PC-3 (cell line): ENCODE measurements at regions not wholly inside any gene's neighbourhood (a gene's known extent, or its start where the extent isn't known, plus 50 kb on each side); places are given as distances from the start of the nearest gene placed in this dataset.

Experiments
- ATAC-seq: fragments of 200-7000 bp; cut with Tn5 transposase; 2 replicates; pipeline ENCODE4 v1.9.1; 2020; ENCODE audit warnings: mild to moderate bottlenecking, moderate library complexity
- BruUV-seq: library from RNA; stranded (reverse); fragments of 400-500 nt; replicated peaks from 2 replicates; lab custom pipeline; 2021; lab: Mats Ljungman, UMichigan
- CTCF ChIA-PET: fragments of 300-600 bp; sonication (Branson Sonifier 250); formaldehyde crosslinking; loops from one replicate; lab custom pipeline; 2022; ENCODE audit warnings: antibody characterized with exemption; lab: Charles Lee
- POLR2A ChIA-PET: fragments of 300-600 bp; sonication (Branson Sonifier 250); formaldehyde crosslinking; loops from one replicate; lab custom pipeline; 2022; ENCODE audit warnings: antibody characterized with exemption; ENCODE audit not compliant: unreplicated experiment; lab: Charles Lee
- DNase-seq: peaks from one replicate; pipeline ENCODE4 v3.0.0-alpha.2; 2015
- H2AFZ ChIP-seq: fragments of 300-600 bp; sonication (generic); 2 replicates; pipeline ENCODE4 v1.6.0; 2016; ENCODE audit warnings: antibody characterized with exemption, low read length
- H3F3A ChIP-seq: fragments of 300-600 bp; sonication (generic); one replicate; pipeline ENCODE4 v1.6.0; 2017; ENCODE audit warnings: antibody characterized with exemption, low read length, control low read depth, mild to moderate bottlenecking; ENCODE audit not compliant: unreplicated experiment
- H3K27ac ChIP-seq: fragments of 300-600 bp; sonication (generic); 2 replicates; pipeline ENCODE4 v1.5.1; 2016; ENCODE audit warnings: mild to moderate bottlenecking, low read length
- H3K27me3 ChIP-seq: fragments of 300-600 bp; sonication (generic); 2 replicates; pipeline ENCODE4 v1.6.1; 2016; ENCODE audit warnings: low read length, mixed read lengths
- H3K36me3 ChIP-seq: fragments of 300-600 bp; sonication (generic); 2 replicates; pipeline ENCODE4 v1.6.1; 2016; ENCODE audit warnings: low read depth, mixed run types, low read length, mixed read lengths
- H3K4me1 ChIP-seq: fragments of 300-600 bp; sonication (generic); 2 replicates; pipeline ENCODE4 v1.5.1; 2016; ENCODE audit warnings: low read length; ENCODE audit not compliant: insufficient read depth
- H3K4me2 ChIP-seq: fragments of 300-600 bp; sonication (generic); 2 replicates; pipeline ENCODE4 v1.6.0; 2016; ENCODE audit warnings: low read length
- H3K4me3 ChIP-seq: fragments of 300-600 bp; sonication (generic); 2 replicates; pipeline ENCODE4 v1.5.1; 2016; ENCODE audit warnings: mild to moderate bottlenecking, low read length, mixed read lengths
- H3K79me2 ChIP-seq: fragments of 300-600 bp; sonication (generic); 2 replicates; pipeline ENCODE4 v1.6.1; 2017; ENCODE audit warnings: low read length, mixed read lengths
- H3K9ac ChIP-seq: fragments of 300-600 bp; sonication (generic); 2 replicates; pipeline ENCODE4 v1.6.0; 2016; ENCODE audit warnings: mild to moderate bottlenecking, low read length
- H3K9me2 ChIP-seq: fragments of 300-600 bp; sonication (generic); replicated peaks from 2 replicates; pipeline ENCODE4 v1.6.1; 2016; ENCODE audit warnings: mixed run types, low read length, mixed read lengths
- H3K9me3 ChIP-seq: fragments of 300-600 bp; sonication (generic); 2 replicates; pipeline ENCODE4 v1.6.1; 2016; ENCODE audit warnings: low read length, mixed read lengths
- H4K20me1 ChIP-seq: fragments of 300-600 bp; sonication (generic); 2 replicates; pipeline ENCODE4 v1.6.1; 2016; ENCODE audit warnings: low read length, mixed read lengths
- EZH2 ChIP-seq: fragments of 300-600 bp; sonication (generic); IDR thresholded peaks from one replicate; pipeline ENCODE4 v1.6.1; 2017; ENCODE audit warnings: antibody characterized with exemption, mild to moderate bottlenecking, low read length; ENCODE audit not compliant: unreplicated experiment
- EZH2phosphoT487 ChIP-seq: fragments of 300-600 bp; sonication (generic); IDR thresholded peaks from 2 replicates; pipeline ENCODE4 v1.6.1; 2018; ENCODE audit warnings: mild to moderate bottlenecking, antibody characterized with exemption, low read length, borderline replicate concordance
- intact Hi-C: fragments of 100-400 bp; cut with micrococcal nuclease; formaldehyde crosslinking; loops from 2 replicates; pipeline ENCODE4 v1.9.0; 2023
- TF ChIP-seq, protein P1 (sequence below): fragments of 300-600 bp; sonication (generic); conservative IDR thresholded peaks from 2 replicates; pipeline ENCODE4 v1.5.1; 2017; ENCODE audit warnings: antibody characterized with exemption, low read depth, mild to moderate bottlenecking, low read length

- H3K4me2 ChIP-seq, result no peak overlapping the region
- no peak overlapping the region for H3K9ac ChIP-seq
- H2AFZ ChIP-seq, result no peak overlapping the region
- H3K79me2 ChIP-seq, result no peaks in the 10 kb centered on the region
- H3K9me2 ChIP-seq, result no peaks in the 10 kb centered on the region
- ChIA-PET POLR2A (no interaction called here), CTCF (no interaction called here)
- no peaks in the 10 kb centered on the region for H3K36me3 ChIP-seq
- H3K27me3 ChIP-seq, result no peaks in the 10 kb centered on the region
- H4K20me1 ChIP-seq, result no peaks in the 10 kb centered on the region
- H3K4me3 ChIP-seq, result no peak overlapping the region
- no peak for ATAC-seq
- no peaks in the 10 kb centered on the region for H3K4me1 ChIP-seq
- no peaks in the 10 kb centered on the region for H3F3A ChIP-seq
- TF ChIP-seq, protein P1, sequence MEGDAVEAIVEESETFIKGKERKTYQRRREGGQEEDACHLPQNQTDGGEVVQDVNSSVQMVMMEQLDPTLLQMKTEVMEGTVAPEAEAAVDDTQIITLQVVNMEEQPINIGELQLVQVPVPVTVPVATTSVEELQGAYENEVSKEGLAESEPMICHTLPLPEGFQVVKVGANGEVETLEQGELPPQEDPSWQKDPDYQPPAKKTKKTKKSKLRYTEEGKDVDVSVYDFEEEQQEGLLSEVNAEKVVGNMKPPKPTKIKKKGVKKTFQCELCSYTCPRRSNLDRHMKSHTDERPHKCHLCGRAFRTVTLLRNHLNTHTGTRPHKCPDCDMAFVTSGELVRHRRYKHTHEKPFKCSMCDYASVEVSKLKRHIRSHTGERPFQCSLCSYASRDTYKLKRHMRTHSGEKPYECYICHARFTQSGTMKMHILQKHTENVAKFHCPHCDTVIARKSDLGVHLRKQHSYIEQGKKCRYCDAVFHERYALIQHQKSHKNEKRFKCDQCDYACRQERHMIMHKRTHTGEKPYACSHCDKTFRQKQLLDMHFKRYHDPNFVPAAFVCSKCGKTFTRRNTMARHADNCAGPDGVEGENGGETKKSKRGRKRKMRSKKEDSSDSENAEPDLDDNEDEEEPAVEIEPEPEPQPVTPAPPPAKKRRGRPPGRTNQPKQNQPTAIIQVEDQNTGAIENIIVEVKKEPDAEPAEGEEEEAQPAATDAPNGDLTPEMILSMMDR, result no peak
- TF ChIP-seq EZH2phosphoT487 (no peak), EZH2 (no peak)
- BruUV-seq, result no TSS peak
- H3K9me3 ChIP-seq, result no peaks in the 10 kb centered on the region
- H3K27ac ChIP-seq, result no peak overlapping the region
- no peak for DNase-seq
- intact Hi-C loops, result no loop called here
Measured at GRCh38 chr21:35416866-35417489, 367.9 kb upstream of the RUNX1 start.

DNA sequence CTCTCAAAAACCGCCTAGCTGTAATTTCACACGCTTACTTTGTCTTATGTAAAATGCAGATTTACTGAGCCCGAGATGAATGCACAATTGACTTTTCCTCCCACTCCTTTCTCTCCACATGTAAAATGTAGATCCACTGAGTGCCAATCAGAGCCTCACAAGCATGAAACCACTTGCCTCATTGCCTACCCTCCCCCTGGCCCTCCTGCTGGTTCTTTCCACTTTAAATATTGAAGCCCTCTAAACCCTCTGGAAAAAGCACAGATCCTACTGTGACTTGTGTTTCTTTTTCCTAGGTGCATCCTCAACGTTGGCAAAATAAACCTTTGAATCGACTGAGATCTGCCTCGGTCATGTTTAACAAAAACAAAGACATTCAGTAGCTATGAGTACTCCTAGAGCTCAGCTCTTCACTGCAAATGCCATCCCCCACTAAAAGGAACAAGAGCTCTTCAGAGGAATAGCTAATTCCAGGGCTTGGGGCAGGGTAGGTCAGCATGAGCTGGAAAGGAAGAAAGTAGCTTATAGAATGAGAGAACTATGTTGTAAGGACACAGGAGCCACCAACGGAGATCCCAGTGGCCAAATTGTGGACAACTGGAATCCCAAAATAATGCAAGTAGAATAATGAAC lies 365.5 kb upstream of the RUNX1 start:
- POLR2A ChIA-PET, result interaction anchor here (0.7 kb wide), 1 partner anchor 522 kb away, joined by 7 read pairs; no protein-coding TSS in a partner anchor
- Histone ChIP-seq H3K4me3 (no peak overlapping the region), H3K4me1 (no peaks in the 10 kb centered on the region), H2AFZ (no peak overlapping the region), H3K9me3 (no peaks in the 10 kb centered on the region), H3K36me3 (no peaks in the 10 kb centered on the region), H3K9me2 (no peaks in the 10 kb centered on the region), H3K9ac (no peak overlapping the region), H3K27me3 (no peaks in the 10 kb centered on the region), H3K79me2 (no peaks in the 10 kb centered on the region), H4K20me1 (no peaks in the 10 kb centered on the region), H3K4me2 (no peak overlapping the region), H3K27ac (no peak overlapping the region), H3F3A (no peaks in the 10 kb centered on the region)
- ATAC-seq (no peak), DNase-seq (no peak)
- TF ChIP-seq EZH2 (no peak), EZH2phosphoT487 (no peak)
- TF ChIP-seq, protein P1, result no peak
- intact Hi-C loops, result no loop called here
- BruUV-seq, result no TSS peak
- CTCF ChIA-PET, result no interaction called here

- Histone ChIP-seq H3K27ac (no peak overlapping the region), H3F3A (no peaks in the 10 kb centered on the region), H3K27me3 (no peaks in the 10 kb centered on the region), H3K4me3 (no peak overlapping the region), H3K79me2 (no peaks in the 10 kb centered on the region), H4K20me1 (no peaks in the 10 kb centered on the region), H3K9ac (no peak overlapping the region), H3K9me2 (no peaks in the 10 kb centered on the region), H3K9me3 (no peaks in the 10 kb centered on the region), H3K4me2 (no peak overlapping the region), H2AFZ (no peak overlapping the region), H3K36me3 (no peaks in the 10 kb centered on the region), H3K4me1 (no peaks in the 10 kb centered on the region)
- no peak for TF ChIP-seq EZH2
- TF ChIP-seq, protein P1, result no peak
- no peak for TF ChIP-seq EZH2phosphoT487
- ATAC-seq, result no peak
- ChIA-PET POLR2A (interaction anchor here (0.7 kb wide), 1 partner anchor 522 kb away, joined by 7 read pairs; no protein-coding TSS in a partner anchor), CTCF (no interaction called here)
- BruUV-seq, result no TSS peak
- intact Hi-C loops, result no loop called here
- no peak for DNase-seq
Measured at GRCh38 chr21:35414056-35414455, 365.0 kb upstream of the RUNX1 start.
